GM19467 (cell line): ENCODE measurements at regions not wholly inside any gene's neighbourhood (a gene's known extent, or its start where the extent isn't known, plus 50 kb on each side); places are given as distances from the start of the nearest gene placed in this dataset.
"Not testable (repeated sequence)": the region's sequence is repeated elsewhere in the genome, so short reads cannot be mapped to it uniquely, and the experiment has no call there.

Source experiments
- ATAC-seq: cut with Tn5 transposase; IDR thresholded peaks from one replicate; pipeline ENCODE4 v1.9.1; 2021; ENCODE audit warnings: mild to moderate bottlenecking, moderate library complexity; ENCODE audit not compliant: unreplicated experiment

GRCh38 chrX:39029221-39029620, 228.0 kb downstream of the MID1IP1 start:
- ATAC-seq = no peak

- no peak for ATAC-seq
Observed at GRCh38 chrX:39030636-39031035, 229.4 kb downstream of the MID1IP1 start.

DNA sequence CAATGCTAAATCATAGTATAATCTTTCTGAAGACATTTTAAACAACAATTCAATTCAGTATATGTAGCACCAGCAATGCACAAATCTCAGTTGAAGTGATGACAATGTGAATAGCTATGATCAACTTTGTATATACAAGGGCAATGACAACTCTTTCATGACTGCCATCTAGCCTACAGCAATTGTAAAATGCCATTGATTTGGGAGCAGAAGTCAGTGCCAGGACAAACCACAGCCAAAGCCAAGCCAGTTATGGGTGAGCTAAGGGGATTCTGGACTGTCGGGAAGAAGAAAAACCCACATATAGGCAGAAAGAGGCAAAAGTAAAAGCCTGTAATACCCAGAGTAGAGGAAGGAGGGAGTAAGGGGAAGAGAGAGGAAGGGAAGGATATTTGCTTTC, 238.6 kb downstream of the MID1IP1 start:
- ATAC-seq = no peak

GRCh38 chrX:39043838-39044550, 242.7 kb downstream of the MID1IP1 start:
- no peak for ATAC-seq

GRCh38 chrX:39047174-39047573, 245.9 kb downstream of the MID1IP1 start:
- ATAC-seq = no peak

DNA sequence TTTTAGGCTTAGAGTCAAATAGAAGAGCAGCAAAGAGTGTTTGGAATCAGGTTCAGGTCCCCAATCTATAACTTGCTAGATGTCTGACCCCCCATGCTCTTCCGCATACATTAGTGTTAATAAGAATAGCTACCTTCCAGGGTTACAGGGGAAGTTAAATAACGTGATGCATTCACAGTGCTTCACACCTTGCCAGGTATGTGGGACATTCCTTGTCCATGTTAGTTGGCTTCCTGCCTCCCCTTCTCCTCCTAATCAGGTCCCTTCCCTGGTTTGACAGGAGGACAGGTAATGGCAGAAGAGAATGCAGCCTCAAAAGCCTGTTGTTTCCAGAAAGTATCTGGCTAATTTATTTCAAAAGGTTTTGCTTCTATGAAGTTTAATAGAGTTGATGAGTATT, 248.7 kb downstream of the MID1IP1 start:
- no peak for ATAC-seq

DNA sequence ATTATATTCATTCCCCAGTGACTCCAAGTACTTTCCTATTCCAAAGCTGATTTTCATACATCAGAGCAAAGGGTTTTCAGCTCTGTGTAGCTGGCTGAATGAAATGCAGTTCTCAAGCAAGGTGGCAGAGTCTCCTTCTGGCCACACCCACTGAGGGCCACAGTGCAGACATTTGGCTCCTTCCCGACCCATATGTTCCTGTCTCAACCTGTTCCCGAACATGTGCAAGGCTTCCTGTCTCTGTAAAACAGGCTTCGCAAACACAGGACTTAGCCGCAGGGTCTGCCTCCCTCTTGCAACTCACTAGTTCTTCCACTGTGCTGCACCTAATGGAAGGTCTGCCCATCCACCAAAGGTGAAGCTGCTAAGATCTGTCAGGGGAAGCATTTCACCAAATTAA, 249.2 kb downstream of the MID1IP1 start:
- no peak for ATAC-seq

DNA sequence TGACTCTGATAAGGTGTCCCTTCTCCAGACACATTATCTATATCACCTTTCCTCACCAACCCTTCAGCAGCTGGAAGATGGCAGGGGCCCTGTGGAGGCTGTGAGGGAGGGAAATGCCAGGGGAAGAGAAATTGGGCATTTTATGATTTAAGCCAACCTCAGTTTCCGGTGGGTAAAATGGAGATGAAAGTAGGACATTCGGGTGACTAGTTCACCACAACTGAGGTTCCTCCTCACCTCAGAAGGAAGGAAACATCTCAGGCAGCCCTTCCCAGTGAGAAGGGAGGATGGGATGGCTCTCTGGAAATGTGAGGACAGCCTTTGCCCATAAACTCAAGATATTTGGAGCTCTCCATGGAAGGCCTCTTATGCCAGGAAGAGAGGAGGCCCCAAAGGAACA, 251.5 kb downstream of the MID1IP1 start:
- no peak for ATAC-seq

GRCh38 chrX:39058724-39059123, 257.5 kb downstream of the MID1IP1 start:
- ATAC-seq = no peak

GRCh38 chrX:39059866-39060265, 258.6 kb downstream of the MID1IP1 start:
- ATAC-seq = no peak

DNA sequence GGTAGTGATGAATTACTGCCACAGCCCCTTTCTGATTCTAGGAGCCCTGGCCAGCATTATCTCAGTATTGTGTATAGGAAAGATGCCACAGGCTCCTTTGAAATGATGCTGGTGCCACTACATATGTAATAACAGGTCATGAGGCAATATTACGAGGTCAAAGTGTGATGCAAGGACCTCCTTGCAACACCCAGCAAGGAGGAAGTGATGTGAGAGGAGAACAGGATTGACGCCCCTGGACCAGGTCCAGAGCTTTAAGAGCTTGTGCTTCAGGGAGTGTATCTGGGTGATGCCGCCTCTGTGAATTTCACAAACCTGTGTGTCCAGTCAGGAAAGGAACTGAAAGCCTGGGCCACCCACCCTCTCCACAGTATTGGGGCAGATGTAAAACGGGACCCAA, 261.8 kb downstream of the MID1IP1 start:
- ATAC-seq = no peak

GRCh38 chrX:39063702-39064101, 262.4 kb downstream of the MID1IP1 start:
- ATAC-seq = no peak

DNA sequence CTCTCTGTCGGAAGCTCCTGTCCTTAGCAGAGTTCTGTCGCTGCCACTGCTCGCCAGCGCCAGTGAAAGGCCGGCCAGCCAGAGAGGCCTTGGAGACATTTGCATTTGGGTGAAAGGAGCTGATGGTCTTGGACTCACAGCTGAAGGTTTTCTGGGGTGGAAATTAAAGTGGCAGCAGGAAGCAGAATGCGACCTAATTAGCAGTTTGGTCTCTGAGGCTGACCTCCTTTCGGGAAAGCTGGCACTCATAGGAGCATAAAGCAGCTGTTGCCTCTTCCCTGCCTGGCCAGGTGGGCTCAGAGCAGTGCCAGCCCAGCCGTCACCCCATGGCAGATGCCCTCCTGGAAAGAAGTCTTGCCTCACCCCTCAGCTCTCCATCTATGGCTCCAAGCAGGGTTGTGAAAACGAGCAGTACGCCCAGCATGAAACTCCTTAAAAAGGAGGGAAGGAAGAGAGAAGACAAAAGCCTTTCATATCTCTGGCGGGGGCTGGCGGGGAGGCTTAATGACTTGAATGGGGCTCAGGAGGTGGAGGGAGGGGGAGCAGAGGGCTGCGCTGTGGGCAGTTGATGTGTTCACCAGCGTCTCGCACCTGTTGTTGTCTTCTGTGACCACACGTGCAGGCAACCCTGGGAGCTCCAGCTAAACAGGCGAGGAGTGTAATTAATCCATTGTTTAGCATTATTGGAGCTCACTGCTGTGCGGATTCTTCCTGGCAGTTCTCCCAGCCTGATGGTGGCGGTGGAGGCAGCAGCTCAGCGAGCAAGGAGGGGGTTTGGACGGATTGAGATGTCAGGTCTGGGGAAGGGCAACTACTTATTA, 264.0 kb downstream of the MID1IP1 start:
- ATAC-seq = no peak

GRCh38 chrX:39067866-39068265, 266.6 kb downstream of the MID1IP1 start:
- no peak for ATAC-seq

DNA sequence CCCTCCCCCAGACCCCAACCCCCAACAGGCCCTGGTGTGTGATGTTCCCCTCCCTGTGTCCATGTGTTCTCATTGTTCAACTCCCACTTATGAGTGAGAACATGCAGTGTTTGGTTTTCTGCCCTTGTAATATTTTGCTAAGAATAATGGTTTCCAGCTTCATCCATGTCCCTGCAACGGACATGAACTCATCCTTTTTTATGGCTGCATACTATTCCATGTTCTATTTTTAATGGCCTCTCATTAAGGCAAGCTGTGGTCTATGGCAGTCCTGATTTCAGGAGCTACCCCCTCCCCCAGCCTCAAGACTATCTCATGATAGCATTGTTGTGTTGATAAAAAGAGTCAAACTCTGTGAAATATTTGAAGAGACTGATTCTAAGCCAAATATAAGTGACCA, 267.4 kb downstream of the MID1IP1 start:
- ATAC-seq = not testable (repeated sequence)

- no peak for ATAC-seq
Observed at GRCh38 chrX:39070009-39070408, 268.8 kb downstream of the MID1IP1 start.

GRCh38 chrX:39073131-39073530, 271.9 kb downstream of the MID1IP1 start:
- ATAC-seq = no peak

GRCh38 chrX:39096599-39096998, 295.3 kb downstream of the MID1IP1 start:
- no peak for ATAC-seq

- no peak for ATAC-seq
Observed at GRCh38 chrX:39104745-39105144, 303.5 kb downstream of the MID1IP1 start.

DNA sequence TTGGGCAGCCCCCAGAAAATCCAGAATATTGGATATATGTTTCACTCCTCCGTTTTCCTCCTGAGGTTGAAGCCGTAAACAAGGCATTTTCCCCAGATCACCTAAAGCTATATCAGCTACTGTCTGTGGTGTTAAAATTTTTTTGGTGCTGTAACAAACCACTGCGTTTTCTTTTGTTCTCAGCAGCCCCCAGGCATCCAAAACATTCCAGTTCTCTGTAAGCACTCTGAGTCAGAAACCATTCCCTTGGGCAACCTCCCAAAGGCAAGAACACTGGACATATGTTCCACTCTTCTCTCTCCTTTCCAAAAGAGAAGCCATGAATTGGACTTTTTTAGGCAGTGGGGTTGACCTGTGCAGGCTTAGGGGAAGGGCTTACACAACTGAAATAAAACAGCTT, 310.9 kb downstream of the MID1IP1 start:
- no peak for ATAC-seq

DNA sequence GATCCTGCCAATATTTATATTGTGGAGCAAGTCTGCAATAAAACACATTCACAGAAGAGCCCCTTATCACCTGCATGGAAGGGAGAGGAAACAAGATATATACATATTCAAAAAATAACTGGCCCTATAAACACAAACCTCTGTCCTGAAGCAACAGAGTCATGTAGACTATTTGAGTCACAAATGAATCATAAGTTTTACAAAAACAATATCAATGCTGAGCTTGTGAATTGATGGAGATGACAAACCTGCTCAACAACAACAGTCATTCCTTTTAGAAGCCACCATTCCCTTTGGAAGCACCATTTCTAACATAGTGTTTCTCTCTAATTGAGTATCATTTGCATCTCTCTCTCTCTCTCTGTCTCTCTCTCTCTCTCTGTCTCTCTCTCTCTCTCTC, 313.9 kb downstream of the MID1IP1 start:
- ATAC-seq = no peak

GRCh38 chrX:39117101-39117500, 315.8 kb downstream of the MID1IP1 start:
- no peak for ATAC-seq
